ENCODE measurements at regions not wholly inside any gene's neighbourhood (a gene's known extent, or its start where the extent isn't known, plus 50 kb on each side); places are given as distances from the start of the nearest gene placed in this dataset.

- TF ChIP-seq EZH2phosphoT487 (IDR thresholded peaks at IDR 0.05; ENCODE audit: low read depth) (no peak), CTCF (IDR thresholded peaks at IDR 0.05; ENCODE audit: low read depth, low read length) (no peak)
- H3K4me1 ChIP-seq (ENCODE audit: low read length), result peaks cover 23% of the 10 kb centered on the region
- no peaks in the 10 kb centered on the region for H3K27me3 ChIP-seq (ENCODE audit: low read depth, low read length)
- H3K36me3 ChIP-seq (replicated peaks; ENCODE audit: low read depth, low read length), result no peaks in the 10 kb centered on the region
- peak overlapping the region; percentile 63 for H3K4me2 ChIP-seq (ENCODE audit: low read length)
- no peaks in the 10 kb centered on the region for H4K20me1 ChIP-seq (ENCODE audit: insufficient read depth, low read length)
- H3K9me3 ChIP-seq (ENCODE audit: insufficient read depth, low read length), result no peaks in the 10 kb centered on the region; the same call in 1 of the 2 replicates
- H3K4me3 ChIP-seq (ENCODE audit: low read length), result peak overlapping the region; percentile 40
- peak overlapping the region; percentile 61 for H3K27ac ChIP-seq (ENCODE audit: low read length)
- H3K9ac ChIP-seq (ENCODE audit: low read length), result peak overlapping the region; percentile 19; the same call in 1 of the 2 replicates
- H2AFZ ChIP-seq (ENCODE audit: low read depth, low read length), result peak overlapping the region; percentile 51
- no peaks in the 10 kb centered on the region for H3K79me2 ChIP-seq (ENCODE audit: low read length)
Measured at GRCh38 chr11:104798789-104799188, 99.5 kb downstream of the CASP12 start.

GRCh38 chr11:104796301-104796700 lies 102.0 kb downstream of the CASP12 start:
- Histone ChIP-seq H3K27me3 (ENCODE audit: low read depth, low read length) (no peaks in the 10 kb centered on the region), H3K27ac (ENCODE audit: low read length) (no peak overlapping the region), H3K9me3 (ENCODE audit: insufficient read depth, low read length) (no peaks in the 10 kb centered on the region; the same call in 1 of the 2 replicates), H2AFZ (ENCODE audit: low read depth, low read length) (no peak overlapping the region), H3K4me3 (ENCODE audit: low read length) (no peak overlapping the region), H3K79me2 (ENCODE audit: low read length) (no peaks in the 10 kb centered on the region), H3K4me1 (ENCODE audit: low read length) (peaks cover 20% of the 10 kb centered on the region), H4K20me1 (ENCODE audit: insufficient read depth, low read length) (no peaks in the 10 kb centered on the region), H3K36me3 (replicated peaks; ENCODE audit: low read depth, low read length) (no peaks in the 10 kb centered on the region), H3K9ac (ENCODE audit: low read length) (no peak overlapping the region), H3K4me2 (ENCODE audit: low read length) (no peak overlapping the region)
- TF ChIP-seq CTCF (IDR thresholded peaks at IDR 0.05; ENCODE audit: low read depth, low read length) (no peak), EZH2phosphoT487 (IDR thresholded peaks at IDR 0.05; ENCODE audit: low read depth) (no peak)

GRCh38 chr11:104795501-104796213 lies 102.6 kb downstream of the CASP12 start:
- H2AFZ ChIP-seq (ENCODE audit: low read depth, low read length), result no peak overlapping the region
- no peak overlapping the region for H3K9ac ChIP-seq (ENCODE audit: low read length)
- TF ChIP-seq CTCF (IDR thresholded peaks at IDR 0.05; ENCODE audit: low read depth, low read length) (no peak), EZH2phosphoT487 (IDR thresholded peaks at IDR 0.05; ENCODE audit: low read depth) (no peak)
- no peak overlapping the region for H3K4me2 ChIP-seq (ENCODE audit: low read length)
- peaks cover 20% of the 10 kb centered on the region for H3K4me1 ChIP-seq (ENCODE audit: low read length)
- no peaks in the 10 kb centered on the region; the same call in 1 of the 2 replicates for H3K9me3 ChIP-seq (ENCODE audit: insufficient read depth, low read length)
- no peaks in the 10 kb centered on the region for H3K79me2 ChIP-seq (ENCODE audit: low read length)
- H4K20me1 ChIP-seq (ENCODE audit: insufficient read depth, low read length), result no peaks in the 10 kb centered on the region
- H3K36me3 ChIP-seq (replicated peaks; ENCODE audit: low read depth, low read length), result no peaks in the 10 kb centered on the region
- H3K27me3 ChIP-seq (ENCODE audit: low read depth, low read length), result no peaks in the 10 kb centered on the region
- H3K4me3 ChIP-seq (ENCODE audit: low read length), result no peak overlapping the region
- no peak overlapping the region for H3K27ac ChIP-seq (ENCODE audit: low read length)

- Histone ChIP-seq H4K20me1 (ENCODE audit: insufficient read depth, low read length) (no peaks in the 10 kb centered on the region), H3K27me3 (ENCODE audit: low read depth, low read length) (no peaks in the 10 kb centered on the region), H3K4me1 (ENCODE audit: low read length) (peaks cover under 1% of the 10 kb centered on the region; the same call in 1 of the 2 replicates), H3K4me3 (ENCODE audit: low read length) (no peak overlapping the region), H3K9ac (ENCODE audit: low read length) (no peak overlapping the region), H3K9me3 (ENCODE audit: insufficient read depth, low read length) (no peaks in the 10 kb centered on the region), H3K36me3 (replicated peaks; ENCODE audit: low read depth, low read length) (no peaks in the 10 kb centered on the region), H3K27ac (ENCODE audit: low read length) (no peak overlapping the region), H3K79me2 (ENCODE audit: low read length) (no peaks in the 10 kb centered on the region), H2AFZ (ENCODE audit: low read depth, low read length) (no peak overlapping the region), H3K4me2 (ENCODE audit: low read length) (no peak overlapping the region)
- no peak for TF ChIP-seq EZH2phosphoT487 (IDR thresholded peaks at IDR 0.05; ENCODE audit: low read depth)
- TF ChIP-seq CTCF (IDR thresholded peaks at IDR 0.05; ENCODE audit: low read depth, low read length), result no peak
Measured at GRCh38 chr11:104792861-104793260, 105.4 kb downstream of the CASP12 start.

All from OCI-LY3 (cell line).